HEK293T (cell line): ENCODE measurements at regions not wholly inside any gene's neighbourhood (a gene's known extent, or its start where the extent isn't known, plus 50 kb on each side); places are given as distances from the start of the nearest gene placed in this dataset.

ENCODE experiments used
- BHLHE40 ChIP-seq: fragments of 450-650 bp; IDR thresholded peaks from 2 replicates; pipeline ENCODE4 v1.6.1; 2016; ENCODE audit warnings: mild to moderate bottlenecking, moderate library complexity, borderline replicate concordance
- ELF4 ChIP-seq: fragments of 450-650 bp; IDR thresholded peaks from 2 replicates; pipeline ENCODE4 v1.6.1; 2017; ENCODE audit warnings: antibody characterized with exemption
- SP1 ChIP-seq: fragments of 450-650 bp; IDR thresholded peaks from 2 replicates; pipeline ENCODE4 v1.6.1; 2017

- TF ChIP-seq ELF4 (no peak), BHLHE40 (no peak), SP1 (no peak)
Observed at GRCh38 chr5:100161868-100162267, 373.3 kb upstream of the FAM174A start.
